ENCODE measurements at regions not wholly inside any gene's neighbourhood (a gene's known extent, or its start where the extent isn't known, plus 50 kb on each side); places are given as distances from the start of the nearest gene placed in this dataset.

- DNase-seq (ENCODE audit: low spot score), result no peak
Measured at GRCh38 chr3:177981576-177981975, 554.7 kb upstream of the KCNMB2 start.

- peak; percentile 18 for DNase-seq (ENCODE audit: low spot score)
Measured at GRCh38 chr3:177982034-177982433, 554.2 kb upstream of the KCNMB2 start.

GRCh38 chr3:177983320-177983719, 552.9 kb upstream of the KCNMB2 start:
- DNase-seq (ENCODE audit: low spot score), result no peak

- DNase-seq (ENCODE audit: low spot score), result no peak
Measured at GRCh38 chr3:177992993-177993970, 543.0 kb upstream of the KCNMB2 start.

- DNase-seq (ENCODE audit: low spot score), result no peak
Measured at GRCh38 chr3:177994976-177995375, 541.3 kb upstream of the KCNMB2 start.

GRCh38 chr3:177995381-177996085, 540.7 kb upstream of the KCNMB2 start:
- no peak for DNase-seq (ENCODE audit: low spot score)

DNA sequence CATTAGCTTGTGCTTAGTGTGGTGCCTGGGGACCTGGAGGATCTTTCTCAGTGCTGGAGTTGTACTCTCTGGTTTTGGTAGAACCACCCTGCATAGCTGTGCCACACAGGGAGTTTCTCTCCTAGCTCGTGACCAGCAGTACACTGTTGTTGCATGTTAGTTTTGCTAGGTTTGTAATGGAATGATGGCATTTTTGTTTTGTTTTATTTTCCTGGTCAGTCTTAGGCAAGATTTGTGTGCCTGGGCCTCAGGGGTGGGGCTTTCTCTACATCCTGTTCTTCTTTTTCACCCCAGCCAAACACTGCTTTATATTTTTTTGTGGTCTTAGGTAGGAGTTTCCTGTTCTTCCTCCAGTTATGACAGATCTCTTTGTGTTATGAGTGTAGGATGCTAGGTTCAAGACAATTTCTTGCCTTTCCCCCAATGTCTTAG, 534.5 kb upstream of the KCNMB2 start:
- peak; percentile 9 for DNase-seq (ENCODE audit: low spot score)

DNA sequence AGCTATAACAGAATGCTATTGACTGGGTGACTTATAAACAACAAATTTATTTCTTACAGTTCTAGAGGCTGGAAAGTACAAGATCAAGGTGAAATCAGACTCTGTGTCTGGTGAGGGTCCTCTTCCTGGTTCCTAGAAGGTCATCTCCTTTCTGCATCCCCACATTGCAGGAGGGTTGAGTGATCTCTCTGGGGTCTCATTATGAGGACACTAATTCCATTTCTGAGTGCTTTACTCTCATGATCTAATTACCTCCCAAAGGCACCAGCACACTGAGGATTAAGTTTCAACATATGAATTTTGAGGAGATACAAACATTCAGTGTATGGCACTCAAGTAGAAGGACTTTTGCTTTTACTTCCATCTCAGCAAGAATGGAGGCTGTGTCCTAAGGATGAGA, 534.1 kb upstream of the KCNMB2 start:
- no peak for DNase-seq (ENCODE audit: low spot score)

DNA sequence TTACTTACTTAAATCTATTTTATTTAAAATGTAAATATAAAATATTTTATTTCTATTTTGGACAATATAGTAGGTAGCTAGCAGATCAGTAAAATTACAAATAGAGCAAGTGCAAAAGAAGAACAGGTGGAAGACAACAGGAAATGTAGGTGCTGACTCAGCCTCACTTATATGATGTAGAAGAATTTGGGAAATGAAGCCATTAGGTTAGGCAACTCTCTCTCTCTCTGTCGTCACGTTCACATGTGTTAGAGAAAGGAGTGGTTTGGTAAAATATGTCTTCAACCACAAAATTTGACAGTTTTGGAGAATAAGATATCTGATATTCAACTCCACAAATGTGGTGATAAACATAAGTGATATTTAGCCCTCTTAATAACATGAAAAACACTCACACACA, 532.5 kb upstream of the KCNMB2 start:
- DNase-seq (ENCODE audit: low spot score), result no peak

- no peak for DNase-seq (ENCODE audit: low spot score)
Measured at GRCh38 chr3:178005961-178006360, 530.3 kb upstream of the KCNMB2 start.

DNA sequence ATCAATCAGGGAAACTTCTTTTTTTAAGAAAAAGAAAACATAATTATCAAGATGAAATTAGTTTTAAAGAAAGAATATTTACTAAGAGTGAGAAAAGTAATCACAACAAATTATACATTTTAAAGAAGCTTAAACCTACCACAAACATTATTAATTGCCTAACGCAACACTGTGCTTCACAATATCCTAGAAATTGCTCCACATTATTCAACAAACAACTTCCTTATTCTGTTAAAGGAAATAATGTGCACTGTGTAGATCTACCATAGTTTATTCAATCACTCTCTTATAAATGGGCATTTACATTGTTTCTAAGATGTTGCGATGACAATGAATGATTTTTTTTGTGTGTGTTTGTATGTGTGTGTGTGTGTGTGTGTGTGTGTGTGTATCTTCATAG, 525.9 kb upstream of the KCNMB2 start:
- no peak for DNase-seq (ENCODE audit: low spot score)

GRCh38 chr3:178019645-178020044, 516.6 kb upstream of the KCNMB2 start:
- DNase-seq (ENCODE audit: low spot score), result no peak

DNA sequence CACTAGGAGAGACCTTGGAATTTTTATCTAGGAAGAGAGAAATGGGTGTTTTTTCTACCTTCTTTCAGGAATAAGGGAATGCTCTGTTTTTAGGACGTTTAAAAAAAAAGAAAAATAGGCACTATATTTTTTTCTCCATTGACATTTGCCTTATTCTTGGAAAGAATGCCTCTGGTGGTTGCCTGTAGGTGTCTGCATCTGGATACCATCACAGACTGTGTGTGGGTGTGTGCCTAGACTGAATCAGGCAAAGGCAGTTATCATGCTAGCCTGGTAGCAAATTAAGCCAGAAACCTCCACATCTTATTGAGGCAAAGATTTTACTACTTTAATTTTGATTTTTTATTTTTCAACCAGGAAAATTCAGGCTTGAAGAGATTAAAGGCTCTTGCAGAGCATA, 513.6 kb upstream of the KCNMB2 start:
- peak; percentile 48 for DNase-seq (ENCODE audit: low spot score)

DNA sequence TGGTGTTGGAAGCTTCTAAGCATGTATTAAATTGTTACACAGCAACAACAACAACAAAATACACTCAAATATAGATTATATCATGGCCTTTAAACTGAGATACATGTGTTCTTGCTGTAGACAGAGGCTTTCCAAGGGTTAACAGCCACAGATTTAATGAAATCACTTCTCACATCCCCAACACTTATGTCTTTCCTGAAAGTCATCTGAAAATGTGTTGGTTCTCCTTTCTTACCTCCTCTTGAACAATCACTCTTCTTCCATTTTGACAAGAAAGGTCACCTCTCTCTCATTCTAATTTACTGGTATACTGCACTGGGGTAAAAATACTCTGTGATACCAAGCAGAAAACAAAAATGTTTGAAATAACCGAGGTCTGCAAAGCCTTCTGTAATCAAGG, 507.3 kb upstream of the KCNMB2 start:
- DNase-seq (ENCODE audit: low spot score), result no peak

DNA sequence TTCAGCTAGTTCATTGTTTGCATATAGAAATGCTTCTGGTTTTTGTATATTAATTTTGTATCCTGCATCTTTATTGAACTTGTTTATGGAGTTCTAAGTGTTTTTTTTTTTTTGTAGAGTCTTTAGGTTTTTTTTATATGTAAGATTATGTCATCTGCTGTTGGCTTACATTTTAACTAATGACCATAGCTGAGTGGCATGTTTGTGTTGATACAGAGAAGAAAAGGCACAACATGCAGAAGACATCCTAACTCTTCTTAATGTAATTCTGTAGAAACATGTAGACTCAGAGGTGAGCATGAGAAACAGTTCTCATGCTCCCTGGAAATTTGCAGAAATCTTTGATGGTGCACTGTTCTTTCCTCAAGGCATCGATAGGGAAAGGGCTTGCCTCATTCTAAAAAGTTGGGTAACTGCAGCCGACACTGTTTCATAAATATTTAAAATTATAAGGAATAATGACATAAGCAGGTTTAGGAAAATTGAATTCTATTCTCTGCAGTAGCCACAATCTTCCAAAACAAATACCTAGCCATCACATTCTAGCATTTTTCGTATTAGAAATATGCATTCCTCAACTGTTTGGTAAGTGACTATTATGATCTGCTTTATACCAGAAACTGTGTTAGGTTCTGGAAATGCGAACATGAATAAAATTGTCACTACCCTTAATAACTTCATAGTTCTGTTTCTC, 499.6 kb upstream of the KCNMB2 start:
- DNase-seq (ENCODE audit: low spot score), result peak; percentile 52

GRCh38 chr3:178041931-178042330, 494.3 kb upstream of the KCNMB2 start:
- DNase-seq (ENCODE audit: low spot score), result no peak

DNA sequence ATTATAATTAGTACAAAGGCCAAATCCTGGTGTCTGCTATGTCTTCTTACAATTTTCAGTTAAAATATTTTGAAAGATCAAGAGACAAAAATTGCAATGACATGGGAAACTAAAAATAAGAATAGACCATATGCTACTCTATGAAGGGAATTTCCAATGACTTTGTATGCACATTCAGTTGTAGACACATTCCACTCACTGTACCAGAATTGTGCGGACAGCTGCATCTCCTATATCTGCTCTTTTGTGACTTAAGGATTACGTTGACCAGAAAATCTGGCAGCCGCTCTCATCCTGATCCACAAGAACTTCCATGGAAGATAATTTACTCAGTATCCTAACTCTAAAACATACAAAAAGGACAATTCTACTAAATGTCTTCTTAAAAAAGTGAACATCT, 493.9 kb upstream of the KCNMB2 start:
- DNase-seq (ENCODE audit: low spot score), result no peak

DNA sequence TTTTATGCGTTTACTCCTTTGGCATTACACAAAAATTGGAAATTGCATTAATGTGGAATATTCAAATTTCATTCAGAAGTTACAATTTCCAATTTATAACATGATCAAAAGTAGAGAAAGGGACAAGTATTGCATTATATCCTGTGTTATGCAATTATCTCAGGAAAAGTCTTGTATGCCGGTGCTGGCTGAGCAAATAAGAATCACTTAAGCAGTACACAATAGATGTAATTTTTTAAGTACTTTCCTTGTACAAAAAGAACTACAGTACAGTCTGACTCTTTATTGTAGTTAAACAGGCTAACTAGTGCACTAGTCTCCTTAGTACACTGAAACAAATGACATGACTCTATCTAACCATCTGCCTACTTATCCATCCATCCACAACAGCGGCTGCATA, 493.2 kb upstream of the KCNMB2 start:
- no peak for DNase-seq (ENCODE audit: low spot score)

DNA sequence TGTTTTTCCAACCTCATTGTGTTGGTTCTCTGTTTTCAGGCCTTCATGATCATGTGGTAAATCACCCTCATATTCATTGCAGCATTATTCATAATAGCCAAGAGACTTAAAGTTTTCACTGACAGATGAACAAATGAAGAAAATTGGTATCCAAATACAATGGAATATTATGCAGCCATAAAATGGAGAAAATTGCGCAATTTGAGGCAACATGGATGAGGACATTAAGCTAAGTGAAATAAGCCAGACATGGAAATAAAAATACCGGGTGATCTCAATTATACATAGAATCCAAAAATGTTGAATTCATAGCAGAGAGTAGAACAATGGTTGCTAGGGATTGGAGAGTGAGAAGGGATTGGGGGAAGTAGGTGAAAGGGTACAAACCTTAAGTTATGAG, 491.9 kb upstream of the KCNMB2 start:
- no peak for DNase-seq (ENCODE audit: low spot score)

DNA sequence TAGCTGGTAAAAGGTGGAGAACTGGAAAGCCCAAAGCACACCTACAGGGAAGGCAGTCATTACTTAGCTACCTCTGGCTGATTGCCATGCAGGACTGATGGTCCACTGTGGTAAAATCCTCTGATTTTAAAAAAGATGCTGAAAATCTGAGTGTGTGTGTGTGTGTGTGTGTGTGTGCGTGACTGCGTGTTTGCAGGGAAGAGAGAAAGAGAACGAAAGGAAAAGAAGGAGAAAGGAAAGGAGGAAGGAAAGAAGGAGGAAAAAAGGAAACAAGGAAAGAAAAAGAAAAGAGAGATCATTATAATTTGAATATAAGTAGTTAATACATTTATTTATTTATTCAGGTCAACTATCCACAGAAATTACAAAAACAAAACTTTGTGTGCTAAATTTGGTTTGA, 488.7 kb upstream of the KCNMB2 start:
- DNase-seq (ENCODE audit: low spot score), result no peak

GRCh38 chr3:178048768-178049167, 487.5 kb upstream of the KCNMB2 start:
- no peak for DNase-seq (ENCODE audit: low spot score)

DNA sequence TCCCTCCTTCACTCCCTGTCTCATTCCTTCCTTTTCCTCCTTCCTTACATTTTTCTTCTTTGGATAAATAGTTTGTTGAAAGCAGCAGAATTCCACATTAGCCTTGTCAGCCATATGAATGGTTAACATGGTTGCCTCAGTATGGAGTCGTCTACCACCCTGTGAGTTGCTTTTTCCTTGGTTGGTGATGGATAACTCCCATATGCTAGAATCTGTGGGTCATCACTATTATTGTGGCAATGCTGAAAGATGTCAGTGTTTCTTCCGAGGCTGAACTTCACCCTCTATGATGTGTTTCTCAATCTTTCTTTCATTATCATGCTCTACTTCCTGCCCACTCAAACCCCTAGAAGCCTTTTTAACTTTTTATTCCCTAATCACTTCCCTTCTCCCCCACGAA, 481.8 kb upstream of the KCNMB2 start:
- DNase-seq (ENCODE audit: low spot score), result no peak

GRCh38 chr3:178055939-178056338, 480.3 kb upstream of the KCNMB2 start:
- no peak for DNase-seq (ENCODE audit: low spot score)

Data from AG20443 (cell line).